Jurkat, Clone E6-1 (cell line): ENCODE measurements at regions not wholly inside any gene's neighbourhood (a gene's known extent, or its start where the extent isn't known, plus 50 kb on each side); places are given as distances from the start of the nearest gene placed in this dataset.

Source experiments
- DNase-seq: peaks from one replicate; pipeline ENCODE4 v3.0.0-alpha.2; 2011; ENCODE audit warnings: low read depth, low spot score
- H3K4me3 ChIP-seq: 2 replicates; pipeline ENCODE4 v1.5.1; 2011; ENCODE audit warnings: mild to moderate bottlenecking, low read length, control low read depth, moderate library complexity

GRCh38 chr6:18990059-18990978 lies 603.2 kb downstream of the RNF144B start:
- DNase-seq: peak; percentile 56
- no peak overlapping the region for H3K4me3 ChIP-seq

DNA sequence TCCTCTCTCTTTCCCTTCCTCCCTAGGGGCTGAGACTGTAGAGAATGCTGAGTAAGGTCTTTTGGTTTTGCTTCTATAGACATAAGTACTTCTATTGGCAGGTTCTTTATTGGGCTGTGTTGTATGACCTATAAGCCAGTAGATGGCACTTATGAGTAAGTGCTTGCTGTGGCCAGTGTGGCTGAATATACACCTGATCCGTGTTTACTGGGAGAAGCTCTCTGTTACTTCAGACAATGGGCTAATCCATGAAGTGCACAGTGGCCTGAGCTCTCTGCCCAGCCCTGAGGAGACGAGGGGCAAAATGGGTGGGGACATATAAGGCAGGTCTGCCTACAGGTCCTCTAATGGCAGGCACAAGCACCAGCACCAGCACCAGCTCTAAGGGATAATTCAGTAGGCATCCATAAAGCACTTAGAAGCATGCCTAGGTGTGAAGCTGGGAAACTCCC lies 610.3 kb downstream of the RNF144B start:
- DNase-seq: peak; percentile 50
- H3K4me3 ChIP-seq: no peak overlapping the region

GRCh38 chr6:19002976-19003560 lies 615.9 kb downstream of the RNF144B start:
- DNase-seq: no peak

DNA sequence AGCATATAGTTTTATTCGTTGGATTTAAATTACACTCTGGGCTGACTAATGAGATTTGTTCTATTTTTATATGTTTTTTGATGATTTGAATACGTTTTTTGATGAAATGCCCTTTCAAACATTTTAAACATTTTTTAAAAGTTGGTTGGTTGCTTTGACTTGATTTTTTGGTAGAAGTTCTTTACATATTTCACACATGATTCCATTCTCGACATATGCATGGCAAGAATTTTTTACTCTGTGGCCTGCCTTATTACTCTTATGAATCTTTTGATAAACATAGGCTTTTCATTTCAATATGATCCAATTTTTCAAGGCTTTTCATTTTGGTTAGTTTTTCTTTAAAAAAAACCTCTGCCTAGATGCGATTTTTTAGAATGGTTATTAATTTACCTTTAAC lies 617.0 kb downstream of the RNF144B start:
- no peak for DNase-seq

More at GRCh38 chr6:19002976-19003560, 615.9 kb downstream of the RNF144B start:
- H3K4me3 ChIP-seq: no peak overlapping the region

GRCh38 chr6:19009769-19010168 lies 622.6 kb downstream of the RNF144B start:
- no peak overlapping the region for H3K4me3 ChIP-seq
- DNase-seq: no peak

More for the DNA sequence above, 617.0 kb downstream of the RNF144B start:
- H3K4me3 ChIP-seq: no peak overlapping the region

DNA sequence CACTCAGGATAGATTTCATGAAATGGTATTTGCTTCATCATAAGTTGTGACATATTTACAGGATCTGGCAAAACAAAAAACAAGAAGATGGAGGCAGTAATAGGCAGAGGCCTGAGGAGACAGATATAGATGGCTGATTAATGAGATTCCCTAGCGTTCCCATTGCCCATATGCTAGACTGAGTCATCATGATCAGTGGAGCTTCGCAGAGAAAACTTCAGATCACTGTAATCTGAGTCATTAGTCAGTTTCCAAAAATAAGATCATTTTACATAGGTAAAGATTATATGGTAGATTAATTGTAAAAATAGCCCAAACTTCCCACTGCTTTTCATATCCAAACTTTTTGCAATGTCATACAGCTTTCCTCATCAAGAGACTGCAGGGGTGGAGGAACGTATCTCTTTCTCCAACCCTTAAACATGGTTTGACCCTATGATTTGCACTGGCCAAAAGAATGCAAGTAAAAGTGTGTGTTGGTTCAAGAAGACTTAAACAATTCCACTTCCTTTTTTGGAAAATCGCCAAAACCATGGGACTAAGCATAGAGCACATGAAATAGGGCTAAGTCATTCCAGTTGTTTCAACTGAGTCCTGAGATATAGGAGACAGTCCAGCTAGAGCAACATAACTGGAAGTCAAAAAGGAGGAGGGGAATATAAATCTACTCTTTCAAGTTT lies 626.0 kb downstream of the RNF144B start:
- no peak overlapping the region for H3K4me3 ChIP-seq
- DNase-seq: no peak

GRCh38 chr6:19024737-19025136 lies 637.6 kb downstream of the RNF144B start:
- peak; percentile 59 for DNase-seq
- H3K4me3 ChIP-seq: no peak overlapping the region

DNA sequence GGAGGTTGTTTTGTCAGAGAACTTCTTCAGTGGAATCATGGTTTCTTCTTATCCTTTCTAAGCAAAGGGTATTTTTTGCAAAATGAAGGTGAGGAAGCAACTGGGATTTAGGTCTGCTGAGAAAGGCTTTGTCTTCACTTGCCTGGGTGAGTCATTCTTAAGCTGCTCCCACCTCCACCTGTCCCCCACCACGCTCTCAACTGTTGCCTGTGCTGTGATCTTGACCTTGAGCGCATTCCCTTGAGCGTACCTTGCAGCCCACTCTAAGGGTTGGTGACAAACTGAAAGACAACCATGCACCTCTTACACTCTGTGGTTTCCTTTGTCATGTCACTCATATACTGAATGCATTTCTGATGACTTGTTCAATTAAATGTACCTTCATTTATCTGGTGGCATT lies 641.1 kb downstream of the RNF144B start:
- no peak for DNase-seq
- H3K4me3 ChIP-seq: no peak overlapping the region

GRCh38 chr6:19032591-19033295 lies 645.6 kb downstream of the RNF144B start:
- no peak for DNase-seq
- H3K4me3 ChIP-seq: no peak overlapping the region

GRCh38 chr6:19033683-19034082 lies 646.5 kb downstream of the RNF144B start:
- H3K4me3 ChIP-seq: no peak overlapping the region
- DNase-seq: no peak

DNA sequence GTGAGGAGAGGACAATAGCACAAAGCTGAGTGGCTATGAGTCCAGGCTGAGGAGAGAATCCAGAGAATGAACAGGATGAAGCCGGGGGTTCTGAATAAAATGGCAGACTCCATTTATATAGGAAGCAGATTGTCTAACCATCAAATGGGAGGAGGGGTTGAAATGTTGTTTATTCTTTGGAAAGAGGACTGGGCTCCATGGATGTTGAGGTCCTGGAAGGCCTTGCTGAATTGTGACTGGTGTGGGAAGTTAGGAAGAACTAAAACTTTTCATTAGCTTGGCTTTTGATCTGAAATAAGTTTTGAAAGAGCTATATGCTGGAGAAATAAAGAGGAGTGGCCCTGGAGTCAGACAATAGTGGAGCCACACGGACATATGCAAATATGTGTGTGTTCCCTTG lies 647.8 kb downstream of the RNF144B start:
- H3K4me3 ChIP-seq: no peak overlapping the region
- no peak for DNase-seq

GRCh38 chr6:19035461-19036195 lies 648.5 kb downstream of the RNF144B start:
- DNase-seq: no peak
- no peak overlapping the region for H3K4me3 ChIP-seq

DNA sequence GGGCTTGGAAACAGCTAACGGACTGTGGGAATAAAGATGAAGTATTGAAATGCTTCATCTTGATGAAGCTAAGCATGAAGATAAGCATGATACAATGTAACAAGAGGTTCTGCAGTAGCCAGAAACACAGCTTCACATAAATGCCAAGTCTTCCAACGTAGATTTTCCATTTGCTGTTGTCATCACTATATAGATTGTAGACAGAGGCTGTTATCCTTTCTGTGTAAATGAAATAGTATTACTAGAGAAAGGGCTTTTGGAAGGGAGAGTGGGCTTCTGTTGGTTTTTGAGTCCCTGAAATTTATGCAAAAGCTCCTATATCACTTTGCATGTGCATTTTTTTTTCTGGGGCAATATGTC lies 649.0 kb downstream of the RNF144B start:
- no peak for DNase-seq
- H3K4me3 ChIP-seq: no peak overlapping the region

DNA sequence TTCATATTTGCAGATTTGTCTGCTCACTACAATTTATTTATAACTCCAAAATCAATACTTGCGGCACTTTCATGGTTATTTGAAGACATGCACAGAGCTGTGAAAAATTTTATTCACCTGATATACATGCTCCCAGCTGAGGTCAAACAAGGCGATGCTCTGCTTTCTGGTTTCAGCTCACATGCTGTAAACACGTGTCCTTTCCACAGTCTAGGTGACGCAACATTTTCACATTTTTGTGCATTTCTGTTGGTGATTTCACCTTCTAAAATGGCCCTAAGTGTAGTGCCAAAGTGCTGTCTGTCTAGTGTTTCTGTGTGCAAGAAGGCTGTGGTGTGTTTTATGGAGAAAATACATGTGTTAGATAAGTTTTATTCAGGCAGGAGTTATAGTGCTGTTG lies 650.5 kb downstream of the RNF144B start:
- DNase-seq: no peak
- H3K4me3 ChIP-seq: no peak overlapping the region

GRCh38 chr6:19039287-19039686 lies 652.1 kb downstream of the RNF144B start:
- no peak for DNase-seq
- no peak overlapping the region for H3K4me3 ChIP-seq

- H3K4me3 ChIP-seq: no peak overlapping the region
- no peak for DNase-seq
These were observed 654.8 kb downstream of the RNF144B start for GRCh38 chr6:19041906-19042305.

DNA sequence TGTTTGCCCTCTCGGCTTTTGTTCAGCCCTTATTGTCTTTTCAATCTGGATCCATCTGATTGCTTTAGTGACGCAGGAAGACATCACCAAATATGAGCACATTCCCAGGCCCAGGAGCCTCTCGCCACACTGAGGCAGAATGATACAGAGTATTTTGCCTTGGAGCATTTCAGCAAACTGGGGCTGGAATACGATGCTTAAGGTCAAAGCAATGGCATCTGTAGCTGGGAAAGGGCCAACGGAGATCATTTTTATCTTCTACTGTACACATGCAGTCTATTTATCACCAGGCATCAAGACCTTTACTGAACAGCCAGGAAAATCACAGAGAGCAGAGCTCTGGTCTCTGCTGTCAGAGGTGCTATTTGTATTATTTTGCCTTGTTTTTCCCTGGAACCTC lies 655.3 kb downstream of the RNF144B start:
- H3K4me3 ChIP-seq: no peak overlapping the region
- DNase-seq: no peak

DNA sequence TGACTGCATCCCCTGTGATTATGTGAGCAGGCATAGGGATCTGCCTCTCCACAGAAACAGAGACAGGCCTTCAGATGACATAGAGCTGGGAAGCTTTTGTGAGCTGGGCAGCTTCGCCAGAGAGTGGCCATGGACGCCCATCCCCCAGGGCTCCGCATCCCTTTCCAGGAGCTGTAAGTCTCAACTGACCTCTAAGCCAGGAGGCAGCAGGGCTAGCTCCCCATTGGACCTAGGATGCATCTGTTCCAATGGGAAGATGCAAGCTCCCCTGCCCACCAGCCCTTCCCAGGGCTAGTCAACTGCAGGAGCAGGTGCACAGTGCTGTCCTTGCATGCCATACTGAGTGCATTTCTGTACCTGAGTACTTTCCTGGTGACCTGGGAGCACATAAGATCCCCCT lies 663.6 kb downstream of the RNF144B start:
- no peak overlapping the region for H3K4me3 ChIP-seq
- no peak for DNase-seq

- no peak overlapping the region for H3K4me3 ChIP-seq
- DNase-seq: no peak
These were observed 665.1 kb downstream of the RNF144B start for GRCh38 chr6:19052219-19052618.
